Ovary (tissue), 3 donors: ENCODE measurements at regions not wholly inside any gene's neighbourhood (a gene's known extent, or its start where the extent isn't known, plus 50 kb on each side); places are given as distances from the start of the nearest gene placed in this dataset.

ENCODE experiments used
- CTCF ChIP-seq, 3 donors: fragments of 450-650 bp in 2 of 3; fragments of 200-600 bp in 1 of 3; IDR thresholded peaks; one replicate each; pipeline versions ENCODE4 v1.5.1 to v1.8.0; 2016 to 2022; ENCODE audit warnings: antibody characterized with exemption in 3 of 3, mild to moderate bottlenecking in 1 of 3
- EP300 ChIP-seq: sonication (generic); formaldehyde crosslinking; IDR thresholded peaks from one replicate; pipeline ENCODE4 v1.6.1; 2017; ENCODE audit warnings: antibody characterized with exemption
- POLR2A ChIP-seq: fragments of 450-650 bp; IDR thresholded peaks from one replicate; pipeline ENCODE4 v1.6.1; 2017; ENCODE audit warnings: antibody characterized with exemption, mild to moderate bottlenecking, moderate library complexity
- donor health status: DM: no; HTN: no; CAD: no.

GRCh38 chr7:119737390-119737789 is 535.6 kb upstream of the KCND2 start:
- TF ChIP-seq CTCF (IDR thresholded peaks at IDR 0.05) = no peak
- TF ChIP-seq POLR2A = no peak
- no peak for TF ChIP-seq EP300
